ENCODE measurements at regions not wholly inside any gene's neighbourhood (a gene's known extent, or its start where the extent isn't known, plus 50 kb on each side); places are given as distances from the start of the nearest gene placed in this dataset.

GRCh38 chr7:145489609-145490008, 627.0 kb upstream of the CNTNAP2 start (continued):
- no peak for TF ChIP-seq RBM17 (IDR thresholded peaks at IDR 0.05; ENCODE audit: borderline replicate concordance, low read depth, low read length)

DNA sequence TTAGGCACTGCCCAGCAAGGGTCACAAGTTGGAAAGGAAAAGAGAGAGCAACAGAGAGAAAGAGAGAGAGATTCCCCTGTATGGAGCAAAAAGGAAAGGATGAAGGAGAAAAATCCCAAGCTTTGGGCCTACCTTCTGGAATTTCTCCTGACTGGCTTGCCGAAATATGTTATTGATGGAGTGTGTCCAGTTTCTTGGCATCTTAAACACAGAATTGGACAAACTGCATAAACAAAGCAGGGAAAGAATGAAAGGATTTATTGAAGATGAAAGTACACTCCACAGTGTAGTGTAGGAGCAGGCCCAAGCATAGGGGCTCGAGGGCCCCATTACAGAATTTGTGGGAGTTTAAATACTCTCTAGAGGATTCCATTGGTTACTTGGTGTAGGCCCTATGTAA, 627.8 kb upstream of the CNTNAP2 start:
- Histone ChIP-seq H3K4me1 (replicated peaks in 1 of 2; ENCODE audit: control insufficient read depth in 2 of 2, insufficient read depth in 2 of 2, low read length in 2 of 2) (no peaks in the 10 kb centered on the region), H3K4me2 (ENCODE audit: insufficient read depth, low read length) (no peak overlapping the region), H3K27ac (ENCODE audit: extremely low read depth, low read depth, low read length) (no peak overlapping the region), H4K20me1 (replicated peaks; ENCODE audit: control insufficient read depth, insufficient read depth, low read length) (no peaks in the 10 kb centered on the region), H3K4me3 (no peak overlapping the region), H3K79me2 (ENCODE audit: control insufficient read depth, insufficient read depth, low read length) (no peaks in the 10 kb centered on the region), H3K9ac (ENCODE audit: insufficient read depth in 1 of 2, low read depth in 2 of 2, low read length in 2 of 2) (no peak overlapping the region), H2AFZ (ENCODE audit: low read depth, low read length) (no peak overlapping the region), H3K9me1 (ENCODE audit: control insufficient read depth, insufficient read depth, low read length) (no peaks in the 10 kb centered on the region), H3K9me3 (replicated peaks; ENCODE audit: control insufficient read depth, insufficient read depth, low read depth, low read length) (0 out of 2 replicates have a peak, but pooled peaks cover under 1% of the 10 kb centered on the region), H3K27me3 (ENCODE audit: control insufficient read depth in 2 of 2, insufficient read depth in 2 of 2, low read length in 2 of 2) (no peaks in the 10 kb centered on the region), H3K36me3 (ENCODE audit: control insufficient read depth, insufficient read depth, low read length) (no peaks in the 10 kb centered on the region)
- intact Hi-C loops (cut with micrococcal nuclease) (no loop called here), in situ Hi-C loops (cut with MboI) (no loop called here)
- no peak for ATAC-seq
- no peak for FAIRE-seq
- TF ChIP-seq PRPF4 (IDR thresholded peaks at IDR 0.05; ENCODE audit: insufficient read depth, low read depth, low read length, poor library complexity, severe bottlenecking) (no peak), ZNF717 (CRISPR knock-in tag; IDR thresholded peaks at IDR 0.05) (no peak), SLC30A9 (CRISPR knock-in tag; IDR thresholded peaks at IDR 0.05) (no peak)
- no peak for DNase-seq (ENCODE audit: extremely low read depth in 1 of 4, low spot score in 3 of 4)
- ChIA-PET CTCF (ENCODE audit: low intra/inter-chr PET ratio) (no interaction called here), POLR2A (no interaction called here)
- 0% methylated on average over 2 of the region's 2 CpGs for WGBS (ENCODE audit: insufficient coverage, low coverage, missing lambda C conversion rate)
- BruUV-seq (replicated peaks) = no TSS peak

- FAIRE-seq (no peak), DNase-seq (ENCODE audit: extremely low read depth in 1 of 4, low spot score in 3 of 4) (no peak), ATAC-seq (no peak)
- TF ChIP-seq CEBPB (tag; IDR thresholded peaks at IDR 0.05) (peak; percentile 34), ZNF589 (CRISPR knock-in tag; IDR thresholded peaks at IDR 0.05; ENCODE audit: low read depth) (no peak), ZNF717 (CRISPR knock-in tag; IDR thresholded peaks at IDR 0.05) (no peak)
- TF ChIP-seq, protein P1, sequence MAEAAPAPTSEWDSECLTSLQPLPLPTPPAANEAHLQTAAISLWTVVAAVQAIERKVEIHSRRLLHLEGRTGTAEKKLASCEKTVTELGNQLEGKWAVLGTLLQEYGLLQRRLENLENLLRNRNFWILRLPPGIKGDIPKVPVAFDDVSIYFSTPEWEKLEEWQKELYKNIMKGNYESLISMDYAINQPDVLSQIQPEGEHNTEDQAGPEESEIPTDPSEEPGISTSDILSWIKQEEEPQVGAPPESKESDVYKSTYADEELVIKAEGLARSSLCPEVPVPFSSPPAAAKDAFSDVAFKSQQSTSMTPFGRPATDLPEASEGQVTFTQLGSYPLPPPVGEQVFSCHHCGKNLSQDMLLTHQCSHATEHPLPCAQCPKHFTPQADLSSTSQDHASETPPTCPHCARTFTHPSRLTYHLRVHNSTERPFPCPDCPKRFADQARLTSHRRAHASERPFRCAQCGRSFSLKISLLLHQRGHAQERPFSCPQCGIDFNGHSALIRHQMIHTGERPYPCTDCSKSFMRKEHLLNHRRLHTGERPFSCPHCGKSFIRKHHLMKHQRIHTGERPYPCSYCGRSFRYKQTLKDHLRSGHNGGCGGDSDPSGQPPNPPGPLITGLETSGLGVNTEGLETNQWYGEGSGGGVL (CRISPR knock-in tag; IDR thresholded peaks at IDR 0.05) = no peak
- Histone ChIP-seq H2AFZ (ENCODE audit: low read depth, low read length) (no peak overlapping the region), H3K4me3 (no peak overlapping the region), H3K27ac (ENCODE audit: extremely low read depth, low read depth, low read length) (no peak overlapping the region), H3K36me3 (ENCODE audit: control insufficient read depth, insufficient read depth, low read length) (no peaks in the 10 kb centered on the region), H3K9me1 (ENCODE audit: control insufficient read depth, insufficient read depth, low read length) (no peaks in the 10 kb centered on the region), H3K4me2 (ENCODE audit: insufficient read depth, low read length) (no peak overlapping the region), H3K27me3 (ENCODE audit: control insufficient read depth in 2 of 2, insufficient read depth in 2 of 2, low read length in 2 of 2) (no peaks in the 10 kb centered on the region), H3K79me2 (ENCODE audit: control insufficient read depth, insufficient read depth, low read length) (no peaks in the 10 kb centered on the region), H3K9ac (ENCODE audit: insufficient read depth in 1 of 2, low read depth in 2 of 2, low read length in 2 of 2) (no peak overlapping the region), H3K9me3 (replicated peaks; ENCODE audit: control insufficient read depth, insufficient read depth, low read depth, low read length) (0 out of 2 replicates have a peak, but pooled peaks cover 4% of the 10 kb centered on the region), H3K4me1 (replicated peaks in 1 of 2; ENCODE audit: control insufficient read depth in 2 of 2, insufficient read depth in 2 of 2, low read length in 2 of 2) (no peaks in the 10 kb centered on the region), H4K20me1 (replicated peaks; ENCODE audit: control insufficient read depth, insufficient read depth, low read length) (no peaks in the 10 kb centered on the region)
- in situ Hi-C loops (cut with MboI) = no loop called here
- no TSS peak for BruUV-seq (replicated peaks)
- CTCF ChIA-PET (ENCODE audit: low intra/inter-chr PET ratio) = no interaction called here
- POLR2A ChIA-PET = no interaction called here
- intact Hi-C loops (cut with micrococcal nuclease) = no loop called here
- WGBS (ENCODE audit: insufficient coverage, low coverage, missing lambda C conversion rate) = 0% methylated on average over 3 of the region's 3 CpGs
Observed at GRCh38 chr7:145481985-145482384, 634.6 kb upstream of the CNTNAP2 start.

All from K562 (cell line).